ENCODE measurements at regions not wholly inside any gene's neighbourhood (a gene's known extent, or its start where the extent isn't known, plus 50 kb on each side); places are given as distances from the start of the nearest gene placed in this dataset.

GRCh38 chr9:86893811-86894490 lies 53.4 kb downstream of the GAS1 start:
- no peak for TF ChIP-seq GATA3 (IDR thresholded peaks at IDR 0.05; ENCODE audit: low read depth, low read length)
- no peak for TF ChIP-seq GATA2 (IDR thresholded peaks at IDR 0.05; ENCODE audit: low read depth, low read length)

- TF ChIP-seq GATA3 (IDR thresholded peaks at IDR 0.05; ENCODE audit: low read depth, low read length) (no peak), GATA2 (IDR thresholded peaks at IDR 0.05; ENCODE audit: low read depth, low read length) (no peak)
These were observed 54.7 kb downstream of the GAS1 start for GRCh38 chr9:86892576-86892975.

GRCh38 chr9:86891886-86892437 lies 55.3 kb downstream of the GAS1 start:
- TF ChIP-seq GATA2 (IDR thresholded peaks at IDR 0.05; ENCODE audit: low read depth, low read length) (no peak), GATA3 (IDR thresholded peaks at IDR 0.05; ENCODE audit: low read depth, low read length) (no peak)

GRCh38 chr9:86891091-86891490 lies 56.2 kb downstream of the GAS1 start:
- no peak for TF ChIP-seq GATA3 (IDR thresholded peaks at IDR 0.05; ENCODE audit: low read depth, low read length)
- TF ChIP-seq GATA2 (IDR thresholded peaks at IDR 0.05; ENCODE audit: low read depth, low read length) = no peak

GRCh38 chr9:86885232-86885631 lies 62.1 kb downstream of the GAS1 start:
- no peak for TF ChIP-seq GATA3 (IDR thresholded peaks at IDR 0.05; ENCODE audit: low read depth, low read length)

GRCh38 chr9:86876621-86877196 lies 70.6 kb downstream of the GAS1 start:
- TF ChIP-seq GATA3 (IDR thresholded peaks at IDR 0.05; ENCODE audit: low read depth, low read length) = no peak
- no peak for TF ChIP-seq GATA2 (IDR thresholded peaks at IDR 0.05; ENCODE audit: low read depth, low read length)

- TF ChIP-seq GATA3 (IDR thresholded peaks at IDR 0.05; ENCODE audit: low read depth, low read length) (no peak), GATA2 (IDR thresholded peaks at IDR 0.05; ENCODE audit: low read depth, low read length) (no peak)
These were observed 78.7 kb downstream of the GAS1 start for GRCh38 chr9:86868616-86869015.

- TF ChIP-seq GATA3 (IDR thresholded peaks at IDR 0.05; ENCODE audit: low read depth, low read length) (no peak), GATA2 (IDR thresholded peaks at IDR 0.05; ENCODE audit: low read depth, low read length) (no peak)
These were observed 79.4 kb downstream of the GAS1 start for GRCh38 chr9:86867804-86868313.

GRCh38 chr9:86865952-86866351 lies 81.4 kb downstream of the GAS1 start:
- TF ChIP-seq GATA3 (IDR thresholded peaks at IDR 0.05; ENCODE audit: low read depth, low read length) (no peak), GATA2 (IDR thresholded peaks at IDR 0.05; ENCODE audit: low read depth, low read length) (no peak)

GRCh38 chr9:86860006-86860405 lies 87.3 kb downstream of the GAS1 start:
- TF ChIP-seq GATA3 (IDR thresholded peaks at IDR 0.05; ENCODE audit: low read depth, low read length) = no peak
- no peak for TF ChIP-seq GATA2 (IDR thresholded peaks at IDR 0.05; ENCODE audit: low read depth, low read length)

- TF ChIP-seq GATA3 (IDR thresholded peaks at IDR 0.05; ENCODE audit: low read depth, low read length) = no peak
- no peak for TF ChIP-seq GATA2 (IDR thresholded peaks at IDR 0.05; ENCODE audit: low read depth, low read length)
These were observed 88.2 kb downstream of the GAS1 start for GRCh38 chr9:86859056-86859455.

GRCh38 chr9:86858009-86858408 lies 89.3 kb downstream of the GAS1 start:
- TF ChIP-seq GATA3 (IDR thresholded peaks at IDR 0.05; ENCODE audit: low read depth, low read length) (no peak; the same call in 1 of the 2 replicates), GATA2 (IDR thresholded peaks at IDR 0.05; ENCODE audit: low read depth, low read length) (peak; percentile 43; the same call in 1 of the 2 replicates)

- TF ChIP-seq GATA3 (IDR thresholded peaks at IDR 0.05; ENCODE audit: low read depth, low read length) (no peak), GATA2 (IDR thresholded peaks at IDR 0.05; ENCODE audit: low read depth, low read length) (no peak)
These were observed 91.0 kb downstream of the GAS1 start for GRCh38 chr9:86856259-86856658.

- no peak for TF ChIP-seq GATA3 (IDR thresholded peaks at IDR 0.05; ENCODE audit: low read depth, low read length)
- TF ChIP-seq GATA2 (IDR thresholded peaks at IDR 0.05; ENCODE audit: low read depth, low read length) = no peak
These were observed 92.3 kb downstream of the GAS1 start for GRCh38 chr9:86854898-86855523.
